OCI-LY1 (cell line): ENCODE measurements at regions not wholly inside any gene's neighbourhood (a gene's known extent, or its start where the extent isn't known, plus 50 kb on each side); places are given as distances from the start of the nearest gene placed in this dataset.

Experiments
- H2AFZ ChIP-seq: fragments of 200-600 bp; sonication (generic), shearing (Covaris generic); 2 replicates; pipeline ENCODE4 v1.6.0; 2014; ENCODE audit warnings: antibody characterized with exemption, mild to moderate bottlenecking, low read length
- H3F3A ChIP-seq: fragments of 200-600 bp; sonication (generic), shearing (Covaris generic); 2 replicates; pipeline ENCODE4 v1.6.0; 2014; ENCODE audit warnings: mild to moderate bottlenecking, antibody characterized with exemption, low read length, moderate library complexity; ENCODE audit not compliant: insufficient read depth
- H3K27ac ChIP-seq: fragments of 200-600 bp; sonication (generic); 2 replicates; pipeline ENCODE4 v1.5.1; 2014; ENCODE audit warnings: low read length, mixed run types, mild to moderate bottlenecking, low read depth; ENCODE audit not compliant: poor library complexity, severe bottlenecking
- H3K27me3 ChIP-seq: fragments of 200-600 bp; sonication (generic); 2 replicates; pipeline ENCODE4 v1.6.0; 2014; ENCODE audit warnings: antibody characterized with exemption, mild to moderate bottlenecking, low read length, moderate library complexity; ENCODE audit not compliant: insufficient read depth
- H3K36me3 ChIP-seq: fragments of 200-600 bp; sonication (generic); 2 replicates; pipeline ENCODE4 v1.6.1; 2014; ENCODE audit warnings: mild to moderate bottlenecking, antibody characterized with exemption, low read length, moderate library complexity, mixed read lengths; ENCODE audit not compliant: insufficient read depth
- H3K4me1 ChIP-seq: fragments of 200-600 bp; sonication (generic); 2 replicates; pipeline ENCODE4 v1.5.1; 2014; ENCODE audit warnings: mild to moderate bottlenecking, low read length, moderate library complexity; ENCODE audit not compliant: insufficient read depth, severe bottlenecking
- H3K4me2 ChIP-seq: fragments of 200-600 bp; sonication (generic), shearing (Covaris generic); 2 replicates; pipeline ENCODE4 v1.6.1; 2014; ENCODE audit warnings: low read length
- H3K4me3 ChIP-seq: fragments of 200-600 bp; sonication (generic); 2 replicates; pipeline ENCODE4 v1.5.1; 2014; ENCODE audit warnings: low read length, low read depth, mild to moderate bottlenecking, mixed read lengths; ENCODE audit not compliant: poor library complexity, severe bottlenecking
- H3K79me2 ChIP-seq: fragments of 200-600 bp; shearing (Covaris generic); 2 replicates; pipeline ENCODE4 v1.6.1; 2016; ENCODE audit warnings: mixed run types, low read length, mixed read lengths; ENCODE audit not compliant: insufficient read depth
- H3K9ac ChIP-seq: fragments of 200-600 bp; sonication (generic), shearing (Covaris generic); 2 replicates; pipeline ENCODE4 v1.6.1; 2014; ENCODE audit warnings: mild to moderate bottlenecking, low read length, mixed read lengths
- H3K9me2 ChIP-seq: fragments of 200-600 bp; sonication (generic), shearing (Covaris generic); 2 replicates; pipeline ENCODE4 v1.6.1; 2014; ENCODE audit warnings: low read depth, mild to moderate bottlenecking, low read length, mixed read lengths
- H3K9me3 ChIP-seq: fragments of 200-600 bp; shearing (Covaris generic); 2 replicates; pipeline ENCODE4 v1.6.1; 2014; ENCODE audit warnings: low read length, mixed read lengths
- H4K20me1 ChIP-seq: fragments of 200-600 bp; sonication (generic), shearing (Covaris generic); 2 replicates; pipeline ENCODE4 v1.6.0; 2016; ENCODE audit warnings: mild to moderate bottlenecking, low read length; ENCODE audit not compliant: insufficient read depth
- CTCF ChIP-seq: fragments of 200-600 bp; sonication (generic), shearing (Covaris generic); IDR thresholded peaks from 2 replicates; pipeline ENCODE4 v1.5.1; 2017; ENCODE audit warnings: mild to moderate bottlenecking, antibody characterized with exemption, low read length, moderate library complexity, mixed read lengths
- EZH2 ChIP-seq: fragments of 200-600 bp; sonication (generic), shearing (Covaris generic); IDR thresholded peaks from 2 replicates; pipeline ENCODE4 v1.8.0; 2017; ENCODE audit warnings: borderline replicate concordance, mixed run types, mild to moderate bottlenecking, antibody characterized with exemption, low read length, moderate library complexity, mixed read lengths

DNA sequence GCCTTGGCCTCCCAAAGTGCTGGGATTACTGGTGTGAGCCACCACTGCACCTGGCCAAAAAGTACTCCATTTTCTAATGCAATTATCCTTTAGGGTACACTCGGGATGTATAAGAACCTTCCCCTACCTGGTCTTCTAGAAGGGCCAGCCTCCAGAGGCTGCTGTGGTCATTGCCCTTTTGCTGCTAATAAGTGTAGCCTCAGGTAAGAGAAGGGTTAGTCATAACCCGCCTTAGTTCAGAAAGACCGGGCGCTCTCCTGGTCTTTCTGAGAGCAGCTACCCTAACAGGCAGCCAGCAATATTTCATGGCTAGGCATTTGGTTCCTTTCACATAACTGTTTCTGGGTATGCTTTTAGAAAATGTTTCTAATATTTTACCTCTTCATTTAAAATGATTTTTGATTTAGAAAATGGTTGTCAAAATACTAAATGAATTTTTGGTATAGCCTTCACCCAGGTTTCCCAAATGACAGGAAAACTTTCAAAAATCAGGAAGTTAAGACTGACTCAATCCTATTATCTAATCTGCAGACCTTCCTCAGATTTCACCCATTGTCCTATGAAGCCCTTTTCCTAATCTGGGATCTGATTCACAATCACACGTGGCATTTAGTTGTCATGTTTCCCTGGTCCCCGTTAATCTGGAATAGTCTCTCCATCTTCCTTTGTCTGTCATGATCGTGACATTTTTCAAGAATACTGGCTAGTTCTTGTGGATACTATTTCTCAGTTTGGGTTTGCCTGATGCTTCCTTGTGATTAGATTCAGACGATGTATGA lies 479.0 kb downstream of the SIPA1L2 start:
- Histone ChIP-seq H3K4me1 (no peaks in the 10 kb centered on the region), H3K4me3 (no peak overlapping the region), H3K9me2 (no peaks in the 10 kb centered on the region), H3K27ac (no peak overlapping the region), H3F3A (no peaks in the 10 kb centered on the region), H3K9me3 (no peaks in the 10 kb centered on the region), H3K27me3 (no peaks in the 10 kb centered on the region), H3K36me3 (no peaks in the 10 kb centered on the region), H4K20me1 (no peaks in the 10 kb centered on the region), H3K79me2 (no peaks in the 10 kb centered on the region), H2AFZ (no peak overlapping the region), H3K9ac (no peak overlapping the region), H3K4me2 (no peak overlapping the region)
- no peak for TF ChIP-seq CTCF
- TF ChIP-seq EZH2, result no peak

DNA sequence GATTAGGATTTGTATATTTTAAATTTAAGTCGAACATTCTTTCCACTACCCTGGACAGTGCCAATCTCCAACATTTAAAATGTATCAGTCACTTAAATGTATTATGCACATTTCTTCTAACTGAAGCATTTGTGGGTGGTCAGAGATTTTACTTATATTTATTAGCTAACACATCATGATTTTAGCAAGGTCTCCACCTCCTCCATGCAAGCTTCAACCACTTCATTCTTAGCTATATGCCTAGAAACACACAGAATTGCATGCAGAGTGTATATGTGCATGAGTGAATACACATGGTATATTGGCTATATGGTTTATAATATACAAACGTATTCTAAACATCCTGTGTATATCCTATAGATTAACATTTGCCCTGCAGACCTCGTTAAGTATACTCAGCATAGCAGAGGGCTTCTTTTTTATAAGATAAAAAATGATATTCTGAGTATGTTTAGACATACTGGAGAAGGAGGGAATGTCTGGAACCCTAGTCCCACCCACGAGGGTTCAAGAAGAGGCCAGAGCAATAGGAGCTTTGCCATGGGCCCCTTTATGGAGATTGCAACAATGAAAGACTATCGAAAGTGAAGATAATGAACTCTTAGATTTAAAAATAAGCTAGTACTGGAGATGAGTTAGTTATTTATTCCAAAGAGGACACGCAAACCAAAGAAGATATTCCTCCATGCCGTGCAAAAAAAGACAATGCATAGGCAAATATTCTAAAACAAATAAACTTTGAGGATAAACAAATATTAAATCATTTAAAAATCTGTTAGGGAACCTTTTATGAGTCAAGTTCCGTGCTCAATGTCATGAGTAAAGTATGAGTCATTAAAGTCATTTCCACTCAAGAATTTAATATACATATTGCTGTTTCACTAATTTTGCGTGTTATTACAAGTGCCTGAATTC lies 480.4 kb downstream of the SIPA1L2 start:
- no peak overlapping the region for H3K4me3 ChIP-seq
- no peaks in the 10 kb centered on the region for H3K36me3 ChIP-seq
- no peak overlapping the region for H2AFZ ChIP-seq
- TF ChIP-seq EZH2, result no peak
- no peak for TF ChIP-seq CTCF
- H3K4me2 ChIP-seq, result no peak overlapping the region
- no peak overlapping the region for H3K27ac ChIP-seq
- H3K79me2 ChIP-seq, result no peaks in the 10 kb centered on the region
- H3K9me3 ChIP-seq, result no peaks in the 10 kb centered on the region
- no peaks in the 10 kb centered on the region for H3K4me1 ChIP-seq
- no peaks in the 10 kb centered on the region for H4K20me1 ChIP-seq
- H3K27me3 ChIP-seq, result no peaks in the 10 kb centered on the region
- no peak overlapping the region for H3K9ac ChIP-seq
- H3F3A ChIP-seq, result no peaks in the 10 kb centered on the region
- no peaks in the 10 kb centered on the region for H3K9me2 ChIP-seq

DNA sequence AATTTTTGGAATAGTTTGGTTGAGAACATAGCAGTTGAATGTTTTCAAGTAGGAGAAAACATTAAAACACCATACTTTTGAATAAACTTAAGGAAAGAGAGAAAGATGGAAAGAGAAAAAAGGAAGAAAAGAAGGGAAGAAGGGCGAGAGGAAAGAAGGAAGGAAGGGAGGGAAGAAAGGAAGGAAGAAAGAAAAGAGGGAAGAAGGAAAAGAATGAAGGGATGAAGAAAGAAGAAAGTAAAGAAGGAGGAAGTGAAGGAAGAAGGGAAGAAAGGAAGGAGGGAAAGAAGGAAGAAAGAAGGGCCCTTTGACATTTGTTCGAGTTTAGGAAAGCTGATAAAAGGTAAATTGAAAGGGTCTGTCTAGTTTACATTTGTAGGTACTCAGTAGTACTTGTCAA lies 482.7 kb downstream of the SIPA1L2 start:
- no peak overlapping the region for H2AFZ ChIP-seq
- no peaks in the 10 kb centered on the region for H3K36me3 ChIP-seq
- no peaks in the 10 kb centered on the region for H3K4me1 ChIP-seq
- no peak overlapping the region for H3K27ac ChIP-seq
- H3K9me3 ChIP-seq, result no peaks in the 10 kb centered on the region
- TF ChIP-seq EZH2 (no peak), CTCF (no peak)
- H3F3A ChIP-seq, result no peaks in the 10 kb centered on the region
- no peaks in the 10 kb centered on the region for H3K79me2 ChIP-seq
- no peaks in the 10 kb centered on the region for H3K27me3 ChIP-seq
- no peak overlapping the region for H3K9ac ChIP-seq
- H4K20me1 ChIP-seq, result no peaks in the 10 kb centered on the region
- no peak overlapping the region for H3K4me2 ChIP-seq
- no peak overlapping the region for H3K4me3 ChIP-seq
- H3K9me2 ChIP-seq, result no peaks in the 10 kb centered on the region
